HG03460 (cell line): ENCODE measurements at regions not wholly inside any gene's neighbourhood (a gene's known extent, or its start where the extent isn't known, plus 50 kb on each side); places are given as distances from the start of the nearest gene placed in this dataset.

Experiments used
- ATAC-seq: cut with Tn5 transposase; IDR thresholded peaks from one replicate; pipeline ENCODE4 v1.9.1; 2021; ENCODE audit not compliant: unreplicated experiment

DNA sequence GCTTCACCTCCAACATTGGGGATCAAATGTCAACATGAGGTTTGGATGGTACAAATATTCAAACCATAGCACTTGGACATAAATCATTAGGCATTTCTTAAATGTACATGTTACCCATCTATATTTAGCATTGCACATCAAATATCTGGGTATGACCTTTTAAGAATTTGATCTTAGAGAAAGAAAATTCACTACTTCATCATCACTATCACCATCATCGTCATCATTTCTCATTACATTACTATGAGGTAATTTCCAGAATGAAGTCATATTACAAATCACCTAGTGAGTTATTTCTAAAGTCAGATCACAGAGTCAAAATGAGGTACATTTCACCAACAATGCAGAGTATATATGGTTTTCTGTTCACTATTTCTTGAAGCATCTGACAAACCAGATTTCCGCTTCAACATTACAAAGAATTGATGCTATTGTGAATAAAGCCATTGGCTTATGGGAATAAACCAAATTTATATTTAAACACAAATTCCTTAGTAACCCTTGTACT lies 356.4 kb upstream of the GYPC start:
- no peak for ATAC-seq

DNA sequence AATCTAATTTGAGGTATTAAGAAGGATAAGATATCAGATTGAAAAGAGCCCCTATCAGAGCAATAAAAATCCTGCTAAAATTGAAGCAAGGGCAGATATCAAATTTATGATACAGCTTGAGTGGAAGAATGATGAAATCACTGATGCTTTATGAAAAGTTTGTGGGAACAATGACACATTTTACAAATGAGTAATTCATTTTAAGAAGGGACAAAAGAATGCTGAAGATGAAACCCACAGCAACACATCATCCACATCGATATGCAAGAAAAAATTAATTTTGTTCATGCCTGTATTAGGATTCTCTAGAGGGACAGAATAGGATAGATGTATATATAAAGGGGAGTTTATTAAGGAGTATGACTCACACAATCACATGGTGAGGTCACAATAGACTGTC lies 355.6 kb upstream of the GYPC start:
- ATAC-seq = no peak

DNA sequence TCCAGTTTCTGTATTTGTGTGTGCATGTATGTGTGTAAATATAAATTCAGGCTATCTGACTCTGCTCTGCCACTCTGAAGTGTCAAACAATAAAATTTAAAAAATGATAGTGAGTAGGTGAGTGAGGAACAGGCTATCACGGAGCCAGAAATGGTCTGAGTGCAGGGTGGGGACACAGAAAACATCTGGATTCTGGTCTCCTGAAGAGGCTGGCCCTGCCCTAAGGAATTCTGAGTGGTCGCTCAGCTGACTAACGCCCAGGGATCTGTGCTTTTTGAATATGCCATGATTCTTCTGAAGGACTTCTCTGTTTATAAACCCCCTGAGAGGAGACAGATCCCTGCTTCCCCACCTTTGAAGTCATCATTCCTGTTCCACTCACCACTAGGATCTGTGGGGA lies 353.9 kb upstream of the GYPC start:
- no peak for ATAC-seq

DNA sequence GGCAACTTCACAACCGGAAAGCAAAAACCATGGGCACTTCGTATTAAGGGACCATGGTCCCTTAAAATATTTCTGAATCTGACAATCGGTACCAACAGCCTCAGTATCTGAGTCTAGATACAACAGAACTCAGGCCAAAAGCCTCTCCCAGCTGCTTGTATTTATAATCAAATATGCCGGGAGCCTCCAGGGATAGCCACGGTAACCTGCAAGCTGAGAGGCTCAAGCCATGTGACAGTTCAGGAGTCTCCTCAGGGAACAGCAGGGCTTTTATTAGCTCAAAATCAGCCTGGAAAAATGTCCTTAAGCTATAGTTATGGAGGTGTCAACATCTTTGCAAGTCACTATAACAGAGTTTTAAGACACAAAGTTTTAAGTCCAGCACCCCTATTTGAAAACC lies 352.8 kb upstream of the GYPC start:
- no peak for ATAC-seq

DNA sequence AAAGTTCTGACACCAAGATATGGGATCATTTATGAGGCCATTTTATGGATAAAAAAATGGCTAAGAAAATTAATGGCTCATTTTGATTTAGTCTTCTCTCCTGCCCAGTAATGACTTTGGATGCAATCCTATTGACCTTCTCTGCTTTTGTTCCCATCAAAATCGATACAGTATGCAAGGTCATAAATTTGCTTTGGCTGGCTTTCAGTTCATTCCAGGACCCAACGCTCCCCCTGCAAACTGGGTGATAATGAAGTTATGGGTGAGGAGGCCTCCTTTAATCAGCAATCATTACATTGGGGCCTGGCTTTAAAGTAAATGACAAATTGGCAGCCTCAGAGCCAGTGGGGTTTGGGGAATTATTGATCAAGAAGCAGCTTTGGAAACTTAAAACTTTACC lies 351.8 kb upstream of the GYPC start:
- no peak for ATAC-seq

DNA sequence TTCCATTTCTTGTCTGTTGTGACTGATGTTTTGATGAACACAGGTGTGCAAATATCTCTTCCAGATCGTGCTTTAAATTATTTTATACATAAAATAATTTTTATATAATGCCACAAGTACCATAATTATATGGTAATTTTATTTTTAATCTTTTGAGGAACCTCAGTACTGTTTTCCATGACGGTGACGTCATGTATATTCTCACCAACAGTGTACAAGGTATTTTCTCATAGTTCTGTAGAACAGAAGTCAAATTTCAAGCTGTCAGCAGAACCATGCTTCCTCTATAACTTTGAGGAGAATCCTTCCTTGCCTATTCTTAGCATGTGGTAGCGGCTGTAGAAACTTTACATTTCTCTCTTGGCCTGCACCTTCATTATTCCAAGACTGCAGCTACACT lies 349.4 kb upstream of the GYPC start:
- no peak for ATAC-seq

DNA sequence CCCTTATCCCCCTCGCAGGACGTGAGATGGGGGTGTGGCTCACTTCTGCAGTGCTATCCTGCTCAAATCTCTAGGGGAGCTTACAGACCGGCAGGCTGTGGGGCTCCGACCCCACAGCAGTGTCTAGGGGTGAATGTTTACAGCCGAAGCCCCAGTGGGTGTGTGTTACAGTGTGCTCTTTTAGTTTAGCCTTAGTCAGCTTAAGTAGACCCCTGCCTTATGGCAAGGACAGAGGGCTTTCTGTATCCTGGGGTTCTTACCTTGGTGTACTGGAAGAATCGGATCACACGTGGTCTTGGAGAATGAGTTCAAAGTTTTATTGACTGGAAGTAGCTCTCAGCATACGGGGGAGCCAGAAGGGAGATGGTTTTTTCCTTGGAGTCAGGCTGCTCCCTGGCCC lies 348.2 kb upstream of the GYPC start:
- ATAC-seq = no peak

DNA sequence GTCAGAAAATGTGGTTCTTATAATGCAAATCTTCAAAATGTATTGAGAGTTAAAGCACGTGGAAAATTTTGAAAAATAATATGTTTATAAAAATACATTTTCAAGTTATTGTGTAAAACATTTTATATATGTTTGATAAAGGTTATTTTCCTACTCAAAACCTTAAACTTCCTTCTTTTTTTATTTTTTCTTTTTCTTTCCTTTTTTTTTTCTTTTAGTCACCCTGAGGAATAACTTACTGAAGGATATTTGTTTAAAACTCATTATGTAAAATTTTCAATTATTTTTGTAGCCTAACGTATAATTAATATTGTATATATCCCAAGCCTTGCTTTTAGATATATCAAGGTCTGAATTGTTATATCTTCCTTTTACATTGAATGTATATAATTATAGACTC lies 346.8 kb upstream of the GYPC start:
- no peak for ATAC-seq

DNA sequence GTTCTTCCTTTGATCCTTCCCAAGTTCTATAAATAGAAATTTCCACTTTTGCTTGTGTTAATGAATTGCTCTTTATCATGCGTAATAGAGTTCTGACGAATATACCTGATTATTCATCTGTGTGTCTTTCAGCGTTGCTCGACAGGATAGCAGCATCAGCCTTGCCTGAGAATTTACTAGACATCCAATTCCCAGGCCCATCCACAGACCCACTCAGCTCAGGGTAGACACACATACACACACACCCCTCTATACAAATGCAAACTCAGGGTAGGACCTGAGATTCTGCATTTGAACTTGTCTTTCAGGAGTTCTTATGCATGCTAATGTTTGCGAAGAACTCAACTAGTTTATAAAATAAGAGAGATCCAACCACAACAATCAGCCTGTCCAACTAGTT lies 343.4 kb upstream of the GYPC start:
- ATAC-seq = no peak

DNA sequence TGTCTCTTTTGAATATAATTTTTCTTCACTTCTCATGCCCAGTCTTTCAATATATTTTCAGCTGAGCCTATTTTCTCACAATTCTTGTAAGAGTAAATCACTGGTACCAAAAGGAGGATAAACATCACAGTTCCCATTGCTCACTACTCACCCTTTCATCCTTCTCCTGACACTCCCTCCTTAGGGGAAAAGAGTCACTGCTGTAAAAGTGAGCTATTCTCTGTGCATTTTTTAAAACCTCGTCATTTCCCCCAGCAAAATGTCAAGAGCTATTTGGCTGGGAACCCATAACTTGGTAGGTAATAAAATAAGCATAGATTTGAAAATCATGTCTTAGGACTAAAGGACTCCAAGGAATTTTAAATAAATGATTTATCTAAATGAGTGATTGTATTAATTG lies 340.1 kb upstream of the GYPC start:
- ATAC-seq = no peak

DNA sequence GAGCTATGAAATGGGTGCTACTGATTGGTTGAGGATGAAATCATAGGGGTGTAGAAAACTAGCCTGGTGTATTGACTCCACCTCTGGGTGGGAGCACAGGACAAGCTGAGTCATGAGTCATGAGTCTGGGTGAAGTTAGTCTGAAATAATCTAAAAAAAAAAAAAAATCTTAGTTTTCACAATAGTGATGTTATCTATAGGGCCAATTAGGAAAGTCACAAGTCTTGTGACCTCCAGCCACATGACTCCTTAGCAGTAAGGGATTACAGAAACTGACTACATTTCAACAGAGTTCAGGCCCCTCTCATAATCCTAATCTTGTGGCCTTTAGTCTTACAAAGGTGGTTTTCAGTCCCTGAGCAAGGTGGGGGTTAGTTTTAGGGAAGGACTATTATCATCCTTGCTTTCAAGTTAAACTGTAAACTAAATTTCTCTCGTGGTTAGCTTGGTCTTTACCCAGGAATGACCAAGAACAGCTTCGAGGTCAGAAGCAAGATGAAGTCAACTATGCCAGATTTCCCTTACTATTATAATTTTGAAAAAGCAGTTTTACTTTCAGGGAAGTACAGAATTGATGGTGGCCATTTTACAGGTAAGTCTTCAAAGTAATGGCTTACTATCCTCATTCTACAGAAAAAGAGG lies 338.0 kb upstream of the GYPC start:
- no peak for ATAC-seq

DNA sequence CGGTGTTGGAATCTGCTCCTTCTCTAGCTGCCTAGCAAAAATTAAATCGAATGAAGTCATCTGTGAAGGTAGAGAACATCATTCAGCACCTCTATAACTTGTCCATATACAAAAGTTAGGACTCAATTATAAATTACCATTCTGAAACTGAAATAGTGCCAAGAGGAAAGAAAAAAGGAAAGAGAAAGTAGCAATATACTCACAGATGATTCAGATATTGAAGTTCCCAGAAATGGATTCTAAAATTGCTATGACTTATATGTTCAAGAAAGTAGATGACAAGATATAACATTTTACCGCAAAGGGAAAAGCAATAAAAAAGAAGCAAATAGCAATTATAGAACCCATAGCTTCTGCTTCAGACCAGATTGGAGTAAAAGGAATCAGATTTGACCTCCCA lies 333.6 kb upstream of the GYPC start:
- no peak for ATAC-seq

DNA sequence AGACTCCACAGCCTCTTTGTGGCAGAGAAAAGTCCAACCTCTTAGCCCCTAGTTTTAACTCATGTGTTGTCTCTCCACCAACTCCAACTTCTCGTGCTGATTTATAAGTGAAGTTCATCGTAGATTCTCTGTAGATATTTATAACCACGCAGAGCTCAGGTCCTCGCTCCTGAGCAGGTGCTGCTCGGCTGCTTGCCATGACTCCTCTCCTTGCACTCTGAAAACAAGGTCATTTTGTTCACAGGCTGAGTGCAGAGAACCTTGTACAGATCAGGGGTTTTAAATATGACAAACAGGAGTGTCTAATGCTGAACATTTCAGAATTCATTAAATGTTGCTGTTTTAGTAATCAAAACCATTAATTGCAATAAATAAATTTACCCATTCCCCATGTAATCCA lies 330.8 kb upstream of the GYPC start:
- no peak for ATAC-seq

DNA sequence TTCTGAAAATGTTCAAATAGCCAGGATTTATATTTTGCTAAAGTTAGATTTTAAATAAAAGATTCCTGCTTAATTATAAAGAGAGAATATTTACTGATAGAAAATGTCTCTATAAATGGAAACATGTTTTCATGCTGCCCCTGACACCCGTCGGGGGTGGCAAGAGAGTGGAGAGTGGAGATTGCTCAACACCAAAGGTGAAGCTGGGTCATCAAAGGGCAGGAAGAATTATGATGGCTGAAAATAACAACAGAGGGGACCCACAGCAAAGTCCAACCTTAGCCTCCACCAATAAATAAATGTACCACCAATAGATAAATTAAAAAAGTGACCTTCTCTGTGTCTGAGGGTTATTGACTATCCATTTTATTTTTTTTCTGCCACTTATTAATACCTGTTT lies 326.8 kb upstream of the GYPC start:
- no peak for ATAC-seq

DNA sequence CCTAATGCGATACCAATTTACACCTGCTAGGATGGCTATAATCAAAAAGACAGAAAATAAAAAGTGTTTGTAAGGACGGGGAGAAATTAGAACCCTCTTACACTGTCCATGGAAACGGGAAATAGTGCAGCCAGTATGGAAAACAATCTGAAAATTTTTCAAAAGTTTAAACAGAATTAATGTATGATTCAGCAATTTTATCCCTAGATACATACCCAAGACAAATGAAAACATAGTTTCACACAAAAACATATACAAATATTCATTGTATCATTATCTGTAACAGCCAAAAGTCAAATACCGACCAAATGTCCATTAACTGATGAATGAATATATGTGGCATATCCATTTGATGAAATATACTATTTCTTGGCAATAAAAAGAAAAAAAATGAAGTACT lies 313.5 kb upstream of the GYPC start:
- ATAC-seq = no peak

DNA sequence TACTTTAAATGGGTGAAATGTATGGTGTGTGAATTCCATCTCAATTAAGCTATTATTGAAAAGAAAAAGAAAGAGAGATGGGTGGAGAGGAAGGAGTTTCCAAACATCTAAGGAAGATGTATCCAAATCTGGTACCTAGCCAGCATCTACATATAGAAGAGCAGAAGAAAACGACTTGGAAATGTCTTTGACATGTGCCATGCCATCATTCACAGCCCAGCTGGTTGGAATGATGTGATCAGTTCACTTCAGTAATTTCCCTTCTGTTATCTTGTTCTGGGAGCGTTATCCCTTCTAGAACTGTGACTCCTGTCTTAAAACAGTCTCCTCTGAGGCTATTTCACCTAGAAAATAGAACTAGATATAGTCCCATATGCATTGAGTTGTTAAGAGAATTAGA lies 312.8 kb upstream of the GYPC start:
- no peak for ATAC-seq

DNA sequence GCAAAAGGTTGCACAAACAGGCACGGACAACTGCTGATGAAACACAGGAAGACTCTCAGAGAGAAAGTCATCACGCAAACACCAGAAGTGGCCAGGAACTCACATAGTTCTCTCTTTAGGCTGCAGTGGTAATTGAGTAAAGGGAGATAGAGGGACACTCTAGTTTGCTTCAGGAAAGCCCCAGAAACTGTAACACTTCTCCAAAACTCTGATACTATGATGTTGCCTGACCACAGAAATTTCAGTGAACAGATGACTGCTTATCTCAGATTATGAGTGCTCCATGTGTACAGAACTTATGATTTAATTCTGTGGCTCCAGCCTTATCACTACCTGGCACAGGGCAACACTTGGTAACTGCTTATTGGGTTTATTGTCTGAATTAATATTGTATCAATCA lies 311.5 kb upstream of the GYPC start:
- ATAC-seq = peak; percentile 54

DNA sequence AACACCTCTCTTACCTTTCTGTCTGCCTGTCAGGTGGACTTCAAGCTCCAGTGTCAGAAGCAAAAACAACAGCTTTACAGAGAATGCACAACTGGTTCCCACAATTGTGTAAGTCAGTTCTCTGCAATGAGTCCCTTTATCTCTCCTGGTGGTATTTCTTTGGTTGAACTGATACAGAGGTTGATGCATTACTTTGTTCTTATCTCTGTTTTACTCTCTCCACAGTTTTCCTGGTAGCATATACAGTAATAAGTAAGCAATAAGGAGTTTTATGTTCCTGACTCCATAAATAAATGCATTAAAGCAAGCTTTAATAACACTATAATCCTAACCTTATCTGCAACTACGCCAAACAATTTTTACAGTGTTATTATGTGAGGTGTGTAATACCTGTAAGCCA lies 310.3 kb upstream of the GYPC start:
- ATAC-seq = no peak

DNA sequence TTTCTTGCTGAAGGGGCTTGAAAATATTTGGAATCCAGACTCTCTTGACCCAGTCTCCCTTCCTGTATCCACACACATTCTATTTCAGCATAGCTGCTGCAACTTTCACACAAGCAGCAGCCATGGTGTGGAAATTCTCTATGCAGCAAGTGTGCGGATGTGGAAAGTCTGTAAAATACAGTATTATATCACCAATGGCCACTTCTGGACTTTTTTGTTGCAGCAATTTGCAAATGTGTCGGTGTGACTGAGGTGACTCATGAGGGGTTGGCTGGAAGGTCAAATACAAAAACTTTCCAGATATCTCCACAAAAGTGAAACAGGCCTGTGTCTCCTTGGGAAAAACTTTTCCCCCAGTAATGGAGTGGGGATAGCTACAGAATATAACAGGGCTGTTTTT lies 299.3 kb upstream of the GYPC start:
- no peak for ATAC-seq

DNA sequence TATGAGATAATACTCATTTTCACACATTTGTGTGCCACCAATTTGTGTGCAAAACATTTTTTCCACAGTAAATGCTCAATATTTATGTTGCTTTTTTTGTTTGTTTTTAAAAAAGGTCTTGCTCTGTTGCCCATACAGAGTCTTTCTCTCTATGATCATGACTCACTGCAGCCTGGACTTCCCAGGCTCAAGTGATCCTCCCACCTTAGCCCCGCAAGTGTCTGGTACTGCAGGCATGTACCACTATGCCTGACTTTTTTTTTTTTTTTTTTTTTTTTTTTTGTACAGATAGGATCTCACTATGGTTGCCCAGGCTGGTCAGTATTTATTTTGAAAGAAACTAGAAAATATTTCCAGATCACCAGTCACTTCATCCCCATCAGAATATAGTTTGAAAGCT lies 297.8 kb upstream of the GYPC start:
- ATAC-seq = no peak

DNA sequence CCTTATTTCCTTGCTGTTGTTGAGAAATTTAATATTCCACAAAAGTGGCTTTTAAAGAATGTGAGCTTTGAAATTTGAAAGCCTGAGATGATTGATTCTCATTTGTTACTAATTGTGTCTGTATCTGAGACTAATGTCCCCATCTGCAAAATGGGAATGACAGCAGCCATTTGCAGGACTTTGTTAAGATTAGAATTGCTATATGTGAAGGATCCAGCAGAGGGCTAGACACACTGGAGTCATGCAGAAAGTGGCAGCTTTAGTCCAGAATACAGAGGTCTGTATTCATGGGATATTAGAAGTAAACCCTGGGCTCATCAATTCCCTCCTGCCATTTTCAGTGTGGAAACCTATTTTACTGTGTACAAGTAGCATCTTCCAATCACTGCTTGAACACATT lies 296.5 kb upstream of the GYPC start:
- no peak for ATAC-seq

DNA sequence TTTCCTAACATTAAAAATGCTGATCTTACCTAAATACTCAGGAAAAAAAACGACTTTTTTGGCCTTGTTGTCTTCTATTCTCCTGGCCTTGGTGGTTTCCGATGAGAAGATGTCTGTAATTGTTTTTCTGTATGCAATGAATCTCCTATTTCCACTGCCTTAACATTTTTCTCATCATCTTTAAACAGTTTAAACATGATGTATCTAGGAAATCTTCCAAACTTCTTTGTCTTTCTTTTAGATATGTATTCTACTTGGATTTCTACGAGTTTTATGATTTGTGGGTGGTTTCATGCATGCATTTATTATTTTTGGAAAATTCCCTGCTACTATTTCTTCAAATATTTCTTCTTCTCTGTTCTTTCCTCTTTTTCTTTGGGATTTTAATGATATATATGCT lies 288.6 kb upstream of the GYPC start:
- ATAC-seq = no peak

DNA sequence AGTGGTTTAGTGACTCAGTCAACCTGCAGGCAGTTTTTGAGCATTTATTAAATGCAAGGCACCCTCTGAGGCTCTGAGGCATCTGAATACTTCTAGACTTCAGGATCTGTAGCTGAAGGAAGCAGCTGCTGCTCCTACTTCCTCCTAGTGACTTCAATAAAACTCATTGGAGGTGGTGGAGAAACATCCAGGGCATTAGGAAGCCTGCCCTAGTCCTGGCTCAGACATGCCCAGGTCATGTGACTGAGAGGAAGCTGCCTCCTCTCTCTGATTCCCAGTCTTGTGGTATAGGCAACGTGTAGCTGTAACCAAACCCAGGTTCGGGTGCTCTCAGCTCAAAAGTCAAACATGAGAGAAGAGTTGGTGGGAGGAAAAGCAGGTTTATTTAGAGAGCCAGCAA lies 287.2 kb upstream of the GYPC start:
- no peak for ATAC-seq

DNA sequence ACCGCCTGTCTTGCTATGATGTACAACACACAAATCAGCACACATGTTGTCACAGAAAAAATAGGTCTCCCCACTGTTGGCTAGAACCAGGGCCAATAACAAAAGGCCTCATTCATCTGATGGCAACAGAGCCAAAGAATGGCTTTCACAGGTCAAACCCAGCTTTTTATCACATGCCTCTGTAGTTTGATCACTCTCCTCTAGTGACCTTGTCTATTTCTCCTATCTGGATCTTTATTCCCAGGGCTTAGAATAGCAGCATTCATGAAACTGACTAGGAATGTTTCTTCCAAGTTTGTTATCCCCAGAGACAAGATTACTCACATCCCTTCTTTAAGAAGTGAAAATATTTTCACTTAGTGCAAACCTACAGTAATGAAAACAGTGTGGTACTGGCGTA lies 285.8 kb upstream of the GYPC start:
- no peak for ATAC-seq
